Pancreas (tissue), 10 donors: ENCODE measurements at regions not wholly inside any gene's neighbourhood (a gene's known extent, or its start where the extent isn't known, plus 50 kb on each side); places are given as distances from the start of the nearest gene placed in this dataset.
A peak's percentile ranks its signal among the peaks of the same experiment; 100 is the strongest.

Experiments
- ATAC-seq, 4 donors: fragments of 200-7000 bp; cut with Tn5 transposase; one replicate each; pipeline versions ENCODE4 v1.8.0 to v1.9.1; 2020; ENCODE audit warnings: mild to moderate bottlenecking in 4 of 4, moderate library complexity in 4 of 4
- DNase-seq, 6 donors: peaks; one replicate each; pipeline ENCODE4 v3.0.0-alpha.2; 2020
- FAIRE-seq: peaks from 2 replicates; lab custom pipeline; 2012; peaks lifted over from hg19 to GRCh38; lab: Jason Lieb, UNC
- H3K27ac ChIP-seq, 4 donors: fragments of 200-600 bp; sonication (generic); 1 replicate in 3 of 4; 2 replicates in 1 of 4; pipeline versions ENCODE4 v1.5.0 to v1.8.0; 2020
- H3K27me3 ChIP-seq, 4 donors: fragments of 200-600 bp; one replicate each; pipeline ENCODE4 v1.8.0; 2021
- H3K36me3 ChIP-seq, 3 donors: fragments of 200-600 bp; sonication (generic) in 1 of 3; one replicate each; pipeline versions ENCODE4 v1.5.0 to v1.8.0; 2020 to 2021
- H3K4me1 ChIP-seq, 3 donors: fragments of 200-600 bp; one replicate each; pipeline ENCODE4 v1.8.0; 2021
- H3K4me3 ChIP-seq, 4 donors: fragments of 200-600 bp; sonication (generic) in 2 of 4; one replicate each; pipeline versions ENCODE4 v1.5.0 to v1.8.0; 2020 to 2021
- H3K9me3 ChIP-seq, 4 donors: fragments of 200-600 bp; one replicate each; pipeline ENCODE4 v1.8.0; 2021
- WGBS, 2 donors: extraction: QIAGEN DNeasy Blood & Tissue Kit; methylation state at CpG; one replicate each; pipeline ENCODE4 v1.1.7; 2013; 5-methylcytosine and 5-hydroxymethylcytosine counted together
- intact Hi-C, 3 donors: fragments of 100-400 bp; cut with DNase I; formaldehyde crosslinking; loops; one replicate each; pipeline versions ENCODE4 v1.11.1 to v1.14.2; 2022
- TF ChIP-seq, protein P1 (sequence below), 4 donors: fragments of 200-600 bp; sonication (generic) in 3 of 4; IDR thresholded peaks; one replicate each; pipeline versions ENCODE4 v1.5.0 to v1.8.0; 2021; ENCODE audit warnings: antibody characterized with exemption in 4 of 4
- donor health status: healthy with polysubstance abuse.
- donor health status: DM: no; HTN: no; CAD: no; lungs with moderate emphysema.
- donor health status: DM: no; HTN: no; CAD: no.
- donor health status: control.
- donor health status: control.
- donor health status: Bipolar disorder and iron deficiency.
- donor health status: DM: yes; HTN: yes; CAD: no.
- donor health status: DM: no; HTN: no; CAD: no.
- donor health status: DM: no; HTN: no; CAD: no.
- donor health status: DM: yes; HTN: yes; CAD: no.

DNA sequence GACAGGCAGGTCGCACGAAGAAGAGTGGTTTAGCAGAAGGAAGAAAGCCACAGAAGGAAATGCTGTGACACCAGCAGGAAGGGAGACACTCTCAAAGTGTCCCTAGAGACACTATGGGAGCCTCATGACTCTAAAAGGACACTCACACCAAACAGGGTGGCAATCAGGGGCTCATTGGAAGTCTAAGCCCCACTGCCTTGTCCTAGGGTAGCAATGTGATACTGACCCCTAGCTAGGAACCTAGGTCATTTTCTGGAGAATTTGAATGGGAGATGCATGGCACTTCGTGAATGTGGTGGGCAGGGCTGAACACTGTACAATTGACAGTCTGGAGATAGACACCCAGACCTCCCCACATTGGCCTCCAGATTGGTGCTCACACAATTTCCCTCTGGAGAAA, 385.0 kb downstream of the EIPR1 start:
- H3K27ac ChIP-seq = no peak overlapping the region
- intact Hi-C loops = no loop called here
- H3K36me3 ChIP-seq = no peaks in the 10 kb centered on the region
- ATAC-seq (no peak), DNase-seq (no peak), FAIRE-seq (no peak)
- no peak overlapping the region for H3K4me3 ChIP-seq
- H3K27me3 ChIP-seq = no peaks in the 10 kb centered on the region
- no peaks in the 10 kb centered on the region for H3K9me3 ChIP-seq
- H3K4me1 ChIP-seq = no peaks in the 10 kb centered on the region
- TF ChIP-seq, protein P1, sequence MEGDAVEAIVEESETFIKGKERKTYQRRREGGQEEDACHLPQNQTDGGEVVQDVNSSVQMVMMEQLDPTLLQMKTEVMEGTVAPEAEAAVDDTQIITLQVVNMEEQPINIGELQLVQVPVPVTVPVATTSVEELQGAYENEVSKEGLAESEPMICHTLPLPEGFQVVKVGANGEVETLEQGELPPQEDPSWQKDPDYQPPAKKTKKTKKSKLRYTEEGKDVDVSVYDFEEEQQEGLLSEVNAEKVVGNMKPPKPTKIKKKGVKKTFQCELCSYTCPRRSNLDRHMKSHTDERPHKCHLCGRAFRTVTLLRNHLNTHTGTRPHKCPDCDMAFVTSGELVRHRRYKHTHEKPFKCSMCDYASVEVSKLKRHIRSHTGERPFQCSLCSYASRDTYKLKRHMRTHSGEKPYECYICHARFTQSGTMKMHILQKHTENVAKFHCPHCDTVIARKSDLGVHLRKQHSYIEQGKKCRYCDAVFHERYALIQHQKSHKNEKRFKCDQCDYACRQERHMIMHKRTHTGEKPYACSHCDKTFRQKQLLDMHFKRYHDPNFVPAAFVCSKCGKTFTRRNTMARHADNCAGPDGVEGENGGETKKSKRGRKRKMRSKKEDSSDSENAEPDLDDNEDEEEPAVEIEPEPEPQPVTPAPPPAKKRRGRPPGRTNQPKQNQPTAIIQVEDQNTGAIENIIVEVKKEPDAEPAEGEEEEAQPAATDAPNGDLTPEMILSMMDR (IDR thresholded peaks at IDR 0.05) = no peak
- WGBS, 2 donors = 52 to 58% methylated on average over 3 of the region's 3 CpGs

GRCh38 chr2:2985020-2985419, 392.6 kb downstream of the EIPR1 start:
- ATAC-seq (no peak), FAIRE-seq (no peak), DNase-seq (no peak)
- Histone ChIP-seq H3K9me3 (no peaks in the 10 kb centered on the region), H3K36me3 (no peaks in the 10 kb centered on the region), H3K4me1 (no peaks in the 10 kb centered on the region), H3K27ac (no peak overlapping the region), H3K27me3 (no peaks in the 10 kb centered on the region), H3K4me3 (no peak overlapping the region)
- WGBS, 2 donors = 62 to 66% methylated on average over 2 of the region's 2 CpGs
- intact Hi-C loops = no loop called here
- TF ChIP-seq, protein P1 (IDR thresholded peaks at IDR 0.05) = no peak

DNA sequence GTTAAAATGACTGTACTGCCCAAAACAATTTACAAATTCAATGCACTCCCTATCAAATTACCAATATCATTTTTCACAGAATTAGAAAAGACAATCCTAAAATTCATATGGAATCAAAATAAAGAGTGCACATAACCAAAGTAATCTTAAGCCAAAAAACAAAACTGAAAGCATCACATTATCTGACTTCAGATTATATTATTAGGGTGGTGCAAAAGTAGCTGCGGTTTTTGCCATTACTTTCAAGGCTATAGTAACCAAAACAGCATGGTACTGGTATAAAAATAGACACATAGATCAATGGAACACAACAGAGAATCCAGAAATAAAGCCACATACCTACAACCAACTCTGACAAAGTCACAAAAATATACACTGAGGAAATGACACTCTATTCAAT, 396.6 kb downstream of the EIPR1 start:
- no peak for ATAC-seq
- Histone ChIP-seq H3K27me3 (no peaks in the 10 kb centered on the region), H3K4me3 (no peak overlapping the region), H3K36me3 (no peaks in the 10 kb centered on the region), H3K4me1 (no peaks in the 10 kb centered on the region), H3K27ac (no peak overlapping the region), H3K9me3 (no peaks in the 10 kb centered on the region)
- no peak for DNase-seq
- WGBS, 2 donors = 55 to 72% methylated on average over 1 of the region's 1 CpG
- intact Hi-C loops = no loop called here
- no peak for FAIRE-seq
- TF ChIP-seq, protein P1 (IDR thresholded peaks at IDR 0.05) = no peak

- no peaks in the 10 kb centered on the region for H3K9me3 ChIP-seq
- WGBS, 2 donors = 40 to 44% methylated on average over 2 of the region's 2 CpGs
- H3K36me3 ChIP-seq = no peaks in the 10 kb centered on the region
- no peak for FAIRE-seq
- no peak for DNase-seq
- ATAC-seq = no peak
- H3K4me3 ChIP-seq = no peak overlapping the region
- no peaks in the 10 kb centered on the region for H3K27me3 ChIP-seq
- TF ChIP-seq, protein P1 (IDR thresholded peaks at IDR 0.05) = no peak
- no peak overlapping the region for H3K27ac ChIP-seq
- no peaks in the 10 kb centered on the region for H3K4me1 ChIP-seq
- intact Hi-C loops = no loop called here
Observed at GRCh38 chr2:2974982-2975381, 402.6 kb downstream of the EIPR1 start.

- H3K9me3 ChIP-seq = no peaks in the 10 kb centered on the region
- intact Hi-C loops = no loop called here
- DNase-seq (peak in 2 of 6 donors; percentile 25 to 44), FAIRE-seq (no peak), ATAC-seq (no peak)
- no peaks in the 10 kb centered on the region for H3K27me3 ChIP-seq
- 58 to 59% methylated on average over 17 of the region's 17 CpGs for WGBS, 2 donors
- H3K4me3 ChIP-seq = no peak overlapping the region
- H3K4me1 ChIP-seq = no peaks in the 10 kb centered on the region
- no peak overlapping the region for H3K27ac ChIP-seq
- TF ChIP-seq, protein P1 (IDR thresholded peaks at IDR 0.05) = no peak
- H3K36me3 ChIP-seq = no peaks in the 10 kb centered on the region
Observed at GRCh38 chr2:2960441-2961133, 417.0 kb downstream of the EIPR1 start.
